Kidney epithelial cell (primary cell): ENCODE measurements at regions not wholly inside any gene's neighbourhood (a gene's known extent, or its start where the extent isn't known, plus 50 kb on each side); places are given as distances from the start of the nearest gene placed in this dataset.

Source experiments
- DNase-seq: peaks from one replicate; pipeline ENCODE4 v3.0.0-alpha.2; 2010; ENCODE audit warnings: low read depth
- H3K27me3 ChIP-seq: 2 replicates; pipeline ENCODE4 v1.6.0; 2011; ENCODE audit warnings: low read length; ENCODE audit not compliant: control insufficient read depth, insufficient read depth
- H3K36me3 ChIP-seq: 2 replicates; pipeline ENCODE4 v1.5.1; 2011; ENCODE audit warnings: low read length; ENCODE audit not compliant: control insufficient read depth, insufficient read depth
- H3K4me3 ChIP-seq: 2 replicates; pipeline ENCODE4 v1.5.1; 2011; ENCODE audit warnings: low read depth, mild to moderate bottlenecking, control low read depth, low read length
- CTCF ChIP-seq: IDR thresholded peaks from 2 replicates; pipeline ENCODE4 v1.5.1; 2011; ENCODE audit warnings: mild to moderate bottlenecking, moderate library complexity, low read length, control low read depth, inconsistent platforms; ENCODE audit not compliant: insufficient read depth, poor library complexity, severe bottlenecking

- no peak for TF ChIP-seq CTCF
- DNase-seq: no peak
- H3K4me3 ChIP-seq: no peak overlapping the region
- no peaks in the 10 kb centered on the region for H3K36me3 ChIP-seq
- no peaks in the 10 kb centered on the region for H3K27me3 ChIP-seq
Measured at GRCh38 chr6:2416128-2416712, 170.8 kb upstream of the GMDS start.

GRCh38 chr6:2414885-2415547 lies 169.6 kb upstream of the GMDS start:
- Histone ChIP-seq H3K4me3 (no peak overlapping the region), H3K27me3 (no peaks in the 10 kb centered on the region), H3K36me3 (no peaks in the 10 kb centered on the region)
- no peak for TF ChIP-seq CTCF
- no peak for DNase-seq

GRCh38 chr6:2412731-2413130 lies 167.3 kb upstream of the GMDS start:
- DNase-seq: peak; percentile 29
- H3K27me3 ChIP-seq: no peaks in the 10 kb centered on the region
- no peaks in the 10 kb centered on the region for H3K36me3 ChIP-seq
- no peak overlapping the region for H3K4me3 ChIP-seq
- no peak for TF ChIP-seq CTCF

- no peak overlapping the region for H3K4me3 ChIP-seq
Measured at GRCh38 chr6:2410656-2411380, 165.4 kb upstream of the GMDS start.

GRCh38 chr6:2407525-2407924 lies 162.1 kb upstream of the GMDS start:
- no peak overlapping the region for H3K4me3 ChIP-seq
- DNase-seq: no peak
- H3K27me3 ChIP-seq: no peaks in the 10 kb centered on the region
- TF ChIP-seq CTCF: no peak
- no peaks in the 10 kb centered on the region for H3K36me3 ChIP-seq

More at GRCh38 chr6:2410656-2411380, 165.4 kb upstream of the GMDS start:
- no peaks in the 10 kb centered on the region for H3K27me3 ChIP-seq
- no peaks in the 10 kb centered on the region for H3K36me3 ChIP-seq
- TF ChIP-seq CTCF: no peak
- no peak for DNase-seq
